Large intestine (tissue), 3 donors: ENCODE measurements at regions not wholly inside any gene's neighbourhood (a gene's known extent, or its start where the extent isn't known, plus 50 kb on each side); places are given as distances from the start of the nearest gene placed in this dataset.

Experiments
- DNase-seq, 2 donors: peaks; one replicate each; pipeline versions ENCODE4 v3.0.0 to v3.0.0-alpha.2; 2013
- H3K27ac ChIP-seq: one replicate; pipeline ENCODE4 v1.5.1; 2013; ENCODE audit warnings: low read length
- H3K27me3 ChIP-seq: 2 replicates; pipeline ENCODE4 v1.6.1; 2013; ENCODE audit warnings: low read length; ENCODE audit not compliant: control insufficient read depth, insufficient read depth
- H3K36me3 ChIP-seq: 2 replicates; pipeline ENCODE4 v1.6.1; 2013; ENCODE audit warnings: low read length; ENCODE audit not compliant: control insufficient read depth, insufficient read depth
- H3K4me1 ChIP-seq: one replicate; pipeline ENCODE4 v1.6.1; 2013; ENCODE audit warnings: low read length; ENCODE audit not compliant: control insufficient read depth, insufficient read depth
- H3K4me3 ChIP-seq: one replicate; pipeline ENCODE4 v1.5.1; 2013; ENCODE audit warnings: low read length
- H3K9me3 ChIP-seq: one replicate; pipeline ENCODE4 v1.6.1; 2013; ENCODE audit warnings: mild to moderate bottlenecking, low read depth, low read length, moderate library complexity; ENCODE audit not compliant: control insufficient read depth
- WGBS: methylation state at CpG from one replicate; pipeline ENCODE4 v1.1.5; 2013; ENCODE audit warnings: low lambda C conversion rate; ENCODE audit not compliant: insufficient coverage; 5-methylcytosine and 5-hydroxymethylcytosine counted together

- H3K27ac ChIP-seq, result no peak overlapping the region
- peaks cover 9% of the 10 kb centered on the region for H3K27me3 ChIP-seq
- no peaks in the 10 kb centered on the region for H3K4me1 ChIP-seq
- H3K4me3 ChIP-seq, result no peak overlapping the region
- DNase-seq, result no peak
- H3K36me3 ChIP-seq, result no peaks in the 10 kb centered on the region
- peaks cover 3% of the 10 kb centered on the region for H3K9me3 ChIP-seq
Observed at GRCh38 chr12:107221913-107222312, 128.6 kb upstream of the CRY1 start.

GRCh38 chr12:107223821-107224220, 130.5 kb upstream of the CRY1 start:
- Histone ChIP-seq H3K9me3 (peaks cover 3% of the 10 kb centered on the region), H3K36me3 (no peaks in the 10 kb centered on the region), H3K27me3 (peaks cover 12% of the 10 kb centered on the region), H3K4me1 (no peaks in the 10 kb centered on the region), H3K27ac (no peak overlapping the region), H3K4me3 (no peak overlapping the region)
- no peak for DNase-seq
- WGBS, result no CpG with 5 or more reads among the region's 5 CpGs

GRCh38 chr12:107225635-107226034, 132.3 kb upstream of the CRY1 start:
- no peak overlapping the region for H3K4me3 ChIP-seq
- peaks cover 3% of the 10 kb centered on the region for H3K9me3 ChIP-seq
- no peak for DNase-seq
- no peaks in the 10 kb centered on the region for H3K36me3 ChIP-seq
- WGBS, result no CpG with 5 or more reads among the region's 6 CpGs
- H3K4me1 ChIP-seq, result no peaks in the 10 kb centered on the region
- no peak overlapping the region for H3K27ac ChIP-seq
- H3K27me3 ChIP-seq, result peaks cover 7% of the 10 kb centered on the region

- DNase-seq, result no peak
- Histone ChIP-seq H3K9me3 (peaks cover 3% of the 10 kb centered on the region), H3K27ac (no peak overlapping the region), H3K27me3 (peaks cover 6% of the 10 kb centered on the region), H3K4me3 (no peak overlapping the region), H3K36me3 (no peaks in the 10 kb centered on the region), H3K4me1 (no peaks in the 10 kb centered on the region)
- WGBS, result no CpG with 5 or more reads among the region's 2 CpGs
Observed at GRCh38 chr12:107226126-107226525, 132.8 kb upstream of the CRY1 start.

- H3K27ac ChIP-seq, result no peak overlapping the region
- DNase-seq, result no peak
- H3K4me3 ChIP-seq, result no peak overlapping the region
- no CpG with 5 or more reads among the region's 4 CpGs for WGBS
- no peaks in the 10 kb centered on the region for H3K4me1 ChIP-seq
- H3K27me3 ChIP-seq, result peaks cover 10% of the 10 kb centered on the region
- H3K36me3 ChIP-seq, result no peaks in the 10 kb centered on the region
- H3K9me3 ChIP-seq, result peaks cover 3% of the 10 kb centered on the region
Observed at GRCh38 chr12:107228076-107228475, 134.7 kb upstream of the CRY1 start.

- Histone ChIP-seq H3K27ac (no peak overlapping the region), H3K4me3 (no peak overlapping the region), H3K4me1 (no peaks in the 10 kb centered on the region), H3K9me3 (peaks cover 3% of the 10 kb centered on the region), H3K36me3 (no peaks in the 10 kb centered on the region), H3K27me3 (peaks cover 17% of the 10 kb centered on the region)
- DNase-seq, result no peak
- WGBS, result no CpG with 5 or more reads among the region's 5 CpGs
Observed at GRCh38 chr12:107229827-107230226, 136.5 kb upstream of the CRY1 start.

GRCh38 chr12:107231303-107231702, 138.0 kb upstream of the CRY1 start:
- no peaks in the 10 kb centered on the region for H3K4me1 ChIP-seq

DNA sequence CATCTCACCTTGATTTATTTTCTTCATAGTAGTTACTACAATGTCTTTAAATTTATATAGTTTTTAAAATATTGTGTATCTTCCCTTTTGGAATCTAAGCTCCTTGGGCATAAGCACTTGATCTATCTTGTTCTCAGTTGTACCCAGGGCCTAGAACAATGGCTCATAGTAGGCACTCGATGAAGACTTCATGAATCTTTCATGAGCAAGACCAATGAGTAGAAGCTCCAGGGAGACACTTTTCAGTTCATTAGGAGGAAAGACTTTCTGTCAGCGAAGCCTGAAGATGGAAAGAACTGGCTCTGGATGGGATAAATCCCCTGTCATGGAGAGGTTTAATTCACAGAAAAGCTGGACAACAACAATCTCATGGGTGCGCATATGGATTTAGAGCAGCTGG, 140.2 kb upstream of the CRY1 start:
- peaks cover 23% of the 10 kb centered on the region for H3K27me3 ChIP-seq

More at GRCh38 chr12:107231303-107231702, 138.0 kb upstream of the CRY1 start:
- H3K9me3 ChIP-seq, result no peaks in the 10 kb centered on the region
- no peaks in the 10 kb centered on the region for H3K36me3 ChIP-seq
- peaks cover 22% of the 10 kb centered on the region for H3K27me3 ChIP-seq
- H3K4me3 ChIP-seq, result no peak overlapping the region
- no CpG with 5 or more reads among the region's 11 CpGs for WGBS
- no peak overlapping the region for H3K27ac ChIP-seq
- no peak for DNase-seq

DNA sequence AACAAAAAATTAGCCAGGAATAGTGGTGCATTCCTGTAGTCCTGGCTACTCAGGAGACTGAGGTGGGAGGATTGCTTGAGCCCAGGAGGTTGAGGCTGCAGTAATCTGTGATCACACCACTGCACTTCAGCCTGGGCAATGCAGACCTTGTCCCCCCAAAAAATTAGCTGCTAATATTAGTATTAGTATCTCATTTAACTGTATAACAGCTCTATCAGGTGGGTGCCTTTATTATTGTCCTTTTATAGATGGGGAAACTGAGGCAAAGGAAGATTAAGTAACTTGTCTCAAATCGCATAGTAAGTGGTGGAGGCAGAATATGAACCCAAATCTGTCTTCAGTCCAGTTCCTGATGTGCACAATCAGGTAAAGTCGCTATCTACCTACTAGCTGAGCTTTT, 142.3 kb upstream of the CRY1 start:
- peaks cover 25% of the 10 kb centered on the region for H3K27me3 ChIP-seq
- H3K9me3 ChIP-seq, result no peaks in the 10 kb centered on the region
- H3K36me3 ChIP-seq, result no peaks in the 10 kb centered on the region
- H3K4me1 ChIP-seq, result no peaks in the 10 kb centered on the region
- H3K4me3 ChIP-seq, result no peak overlapping the region
- H3K27ac ChIP-seq, result no peak overlapping the region
- no peak for DNase-seq
- no CpG with 5 or more reads among the region's 2 CpGs for WGBS

More for the DNA sequence above, 140.2 kb upstream of the CRY1 start:
- DNase-seq, result no peak
- Histone ChIP-seq H3K9me3 (no peaks in the 10 kb centered on the region), H3K4me1 (no peaks in the 10 kb centered on the region), H3K27ac (no peak overlapping the region), H3K4me3 (no peak overlapping the region), H3K36me3 (no peaks in the 10 kb centered on the region)
- whole genome bisulfite sequencing, result no CpG with 5 or more reads among the region's 3 CpGs

DNA sequence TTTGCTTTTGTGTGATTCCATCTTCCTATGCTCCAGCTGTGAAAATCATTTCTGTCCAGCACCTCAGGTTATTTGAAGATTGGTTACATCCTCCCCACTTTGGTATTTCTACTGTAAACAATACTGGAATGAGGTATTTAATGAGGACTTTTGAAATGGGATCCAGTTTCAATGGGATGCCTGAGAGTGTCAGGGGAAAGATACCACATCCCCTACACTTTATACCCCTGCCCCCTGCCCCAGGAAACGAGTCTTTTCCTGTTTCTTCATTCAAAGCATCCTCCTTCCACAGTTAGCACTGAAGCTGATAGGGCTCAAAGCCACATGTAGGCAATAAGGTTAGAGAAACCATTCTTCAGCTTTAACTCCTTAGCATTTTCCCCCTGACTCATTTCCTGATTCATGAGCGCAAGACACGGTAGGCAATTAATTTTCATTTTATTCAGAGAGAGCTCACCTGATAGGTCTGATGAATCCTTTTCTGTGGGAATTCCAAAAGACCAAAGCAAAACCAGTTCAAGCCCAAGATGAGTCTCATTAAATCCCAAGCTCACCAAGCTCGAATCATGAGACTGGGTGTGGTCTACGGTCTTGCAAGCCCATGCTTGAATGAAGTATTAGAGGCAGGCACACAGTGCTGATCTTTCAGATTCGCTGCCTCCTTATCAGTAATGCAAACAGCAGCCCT, 143.6 kb upstream of the CRY1 start:
- Histone ChIP-seq H3K27me3 (peaks cover 26% of the 10 kb centered on the region), H3K4me1 (no peaks in the 10 kb centered on the region), H3K4me3 (no peak overlapping the region), H3K36me3 (no peaks in the 10 kb centered on the region), H3K27ac (no peak overlapping the region), H3K9me3 (no peaks in the 10 kb centered on the region)
- DNase-seq, result no peak
- 70% methylated on average over 2 of the region's 6 CpGs for WGBS

- DNase-seq, result no peak
- WGBS, result no CpG with 5 or more reads among the region's 3 CpGs
- H3K27me3 ChIP-seq, result peaks cover 26% of the 10 kb centered on the region
Observed at GRCh38 chr12:107238296-107238695, 144.9 kb upstream of the CRY1 start.

More at GRCh38 chr12:107238296-107238695, 144.9 kb upstream of the CRY1 start:
- H3K4me3 ChIP-seq, result no peak overlapping the region
- no peaks in the 10 kb centered on the region for H3K9me3 ChIP-seq
- no peaks in the 10 kb centered on the region for H3K36me3 ChIP-seq
- H3K27ac ChIP-seq, result no peak overlapping the region
- H3K4me1 ChIP-seq, result no peaks in the 10 kb centered on the region
